ENCODE measurements at regions not wholly inside any gene's neighbourhood (a gene's known extent, or its start where the extent isn't known, plus 50 kb on each side); places are given as distances from the start of the nearest gene placed in this dataset.

DNA sequence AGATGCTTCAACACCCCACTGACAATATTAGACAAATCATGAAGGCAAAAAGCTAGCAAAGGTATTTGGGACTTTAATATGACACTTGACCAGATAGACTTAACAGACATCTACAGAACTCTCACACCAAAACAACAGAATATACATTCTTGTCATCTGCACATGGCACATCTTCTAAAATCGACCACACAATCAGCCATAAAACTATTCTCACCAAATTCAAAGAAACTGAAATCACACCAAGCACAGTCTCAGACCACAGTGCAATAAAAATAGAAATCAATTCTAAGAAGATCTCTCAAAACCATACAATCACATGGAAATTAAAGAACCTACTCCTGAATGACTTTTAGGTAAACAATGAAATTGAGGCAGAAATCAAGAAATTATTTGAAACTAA, 340.8 kb downstream of the PPP1R2C start:
- ChIA-PET CTCF (no interaction called here), POLR2A (no interaction called here)
- no peak for DNase-seq (ENCODE audit: extremely low spot score)
- no peak for TF ChIP-seq NFRKB (IDR thresholded peaks at IDR 0.05)
- no peak for TF ChIP-seq ARNT (IDR thresholded peaks at IDR 0.05)
- no peak for TF ChIP-seq TARDBP (IDR thresholded peaks at IDR 0.05)

DNA sequence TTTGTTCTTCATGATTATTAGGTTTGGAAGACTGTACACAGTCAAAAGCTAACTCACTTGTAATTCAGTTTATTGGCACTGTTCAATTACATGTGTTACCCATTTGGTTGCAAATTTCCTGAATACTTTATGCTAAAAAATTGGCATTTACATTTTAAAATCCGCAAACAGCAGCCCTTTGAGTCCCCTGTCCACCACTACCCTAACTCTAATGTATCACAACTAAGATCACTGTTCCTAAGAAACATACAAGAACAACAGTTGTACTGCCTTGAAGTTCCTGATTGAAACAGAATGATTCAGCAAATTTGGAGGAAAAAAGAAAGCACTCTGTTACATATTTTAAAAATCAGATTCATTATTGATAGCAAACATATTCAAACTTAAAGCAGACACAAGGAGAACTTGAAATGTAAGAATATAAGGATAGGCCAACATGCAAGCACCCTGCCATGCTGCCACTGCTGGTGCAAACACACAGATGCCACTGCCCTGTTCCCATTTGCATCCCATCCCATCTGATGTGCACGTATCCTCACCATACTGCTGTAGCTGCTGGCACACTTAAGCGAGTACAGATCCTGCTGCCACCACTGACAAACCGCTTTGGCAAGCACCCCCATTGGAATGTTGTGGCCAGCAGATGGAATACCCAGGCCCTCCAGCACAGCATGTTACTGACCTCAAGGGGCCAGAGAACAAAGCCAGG, 343.4 kb downstream of the PPP1R2C start:
- TF ChIP-seq FOXA1 (IDR thresholded peaks at IDR 0.05) (no peak), ZNF384 (IDR thresholded peaks at IDR 0.05) (no peak), HDGF (IDR thresholded peaks at IDR 0.05; ENCODE audit: borderline replicate concordance) (no peak), ELF4 (IDR thresholded peaks at IDR 0.05) (no peak), BHLHE40 (IDR thresholded peaks at IDR 0.05; ENCODE audit: borderline replicate concordance) (no peak)
- DNase-seq (ENCODE audit: extremely low spot score): no peak
- POLR2A ChIA-PET: no interaction called here
- CTCF ChIA-PET: no interaction called here

DNA sequence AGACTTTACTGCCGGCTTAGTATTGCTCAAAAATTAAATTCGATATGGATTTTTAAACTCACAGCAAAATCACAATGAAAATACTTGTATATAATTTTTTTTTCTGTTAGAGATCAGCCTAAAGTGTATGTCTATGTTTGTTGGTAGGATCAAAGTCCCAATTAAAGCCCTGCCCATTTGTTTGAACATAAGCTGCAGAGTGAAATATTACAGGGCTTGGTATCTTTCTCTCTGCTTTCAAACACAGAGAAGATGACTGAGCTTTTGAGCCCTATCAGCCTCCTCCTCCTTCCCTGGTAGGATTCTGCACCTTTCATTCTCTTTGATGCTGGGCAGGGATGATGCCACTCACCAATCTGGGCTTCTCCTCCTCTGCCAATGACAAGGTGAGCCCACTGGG, 345.4 kb downstream of the PPP1R2C start:
- CTCF ChIA-PET: no interaction called here
- TF ChIP-seq ZNF384 (IDR thresholded peaks at IDR 0.05) (no peak), NFRKB (IDR thresholded peaks at IDR 0.05) (no peak), TARDBP (IDR thresholded peaks at IDR 0.05) (no peak), ARNT (IDR thresholded peaks at IDR 0.05) (no peak), BHLHE40 (IDR thresholded peaks at IDR 0.05; ENCODE audit: borderline replicate concordance) (no peak), LEF1 (IDR thresholded peaks at IDR 0.05; ENCODE audit: borderline replicate concordance) (no peak), SP1 (IDR thresholded peaks at IDR 0.05) (no peak), L3MBTL2 (conservative IDR thresholded peaks at IDR 0.05) (no peak), FOXM1 (IDR thresholded peaks at IDR 0.05; ENCODE audit: borderline replicate concordance) (no peak), HDGF (IDR thresholded peaks at IDR 0.05; ENCODE audit: borderline replicate concordance) (no peak), FOXA1 (IDR thresholded peaks at IDR 0.05) (no peak), SUZ12 (IDR thresholded peaks at IDR 0.05) (no peak)
- no peak for DNase-seq (ENCODE audit: extremely low spot score)
- POLR2A ChIA-PET: no interaction called here

DNA sequence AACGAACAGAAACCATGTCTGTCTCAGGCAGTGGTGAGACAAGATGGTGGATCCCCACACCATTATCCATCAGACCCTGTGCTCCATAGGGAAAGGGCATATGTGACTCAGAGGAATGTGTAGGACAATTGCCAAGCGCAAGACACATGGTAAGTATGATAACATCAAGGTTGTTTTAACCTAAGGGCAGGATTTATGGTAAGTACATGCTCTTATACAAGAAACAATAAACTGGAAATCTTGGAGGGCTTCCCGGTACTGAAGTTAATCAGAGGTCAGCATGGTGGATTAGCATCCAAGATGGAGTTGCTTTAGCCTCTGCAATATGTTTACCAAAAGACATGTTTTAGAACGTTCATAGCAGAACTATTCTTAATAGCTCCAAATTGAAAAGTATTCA, 355.0 kb downstream of the PPP1R2C start:
- ChIA-PET CTCF (no interaction called here), POLR2A (no interaction called here)
- DNase-seq (ENCODE audit: extremely low spot score): no peak
- TF ChIP-seq LEF1 (IDR thresholded peaks at IDR 0.05; ENCODE audit: borderline replicate concordance) (no peak), BHLHE40 (IDR thresholded peaks at IDR 0.05; ENCODE audit: borderline replicate concordance) (no peak), ZNF384 (IDR thresholded peaks at IDR 0.05) (no peak)

DNA sequence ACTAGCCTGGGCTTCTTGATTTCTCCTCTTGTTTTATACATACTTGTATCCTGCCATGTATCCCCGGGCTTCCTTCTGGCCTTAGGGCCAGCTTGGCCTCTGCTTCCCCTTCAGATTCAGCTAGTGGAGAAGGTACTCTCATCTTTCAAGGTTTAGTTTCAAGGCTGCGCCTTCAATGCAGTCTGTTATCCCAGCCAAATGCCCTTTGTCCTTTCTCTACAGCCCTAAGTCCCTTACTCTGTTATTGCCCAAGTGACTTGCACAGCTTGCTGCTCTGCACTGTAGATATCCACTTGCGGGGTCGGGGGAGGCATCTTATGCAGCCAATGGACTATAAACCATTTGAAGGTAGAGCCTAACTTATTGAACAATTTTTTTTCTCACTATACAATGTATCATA, 357.5 kb downstream of the PPP1R2C start:
- POLR2A ChIA-PET: no interaction called here
- CTCF ChIA-PET: no interaction called here
- TF ChIP-seq NFRKB (IDR thresholded peaks at IDR 0.05) (no peak), L3MBTL2 (conservative IDR thresholded peaks at IDR 0.05) (no peak), TARDBP (IDR thresholded peaks at IDR 0.05) (no peak), ELF4 (IDR thresholded peaks at IDR 0.05) (no peak), LEF1 (IDR thresholded peaks at IDR 0.05; ENCODE audit: borderline replicate concordance) (no peak), ZNF384 (IDR thresholded peaks at IDR 0.05) (no peak), FOXA1 (IDR thresholded peaks at IDR 0.05) (no peak)
- DNase-seq (ENCODE audit: extremely low spot score): no peak

DNA sequence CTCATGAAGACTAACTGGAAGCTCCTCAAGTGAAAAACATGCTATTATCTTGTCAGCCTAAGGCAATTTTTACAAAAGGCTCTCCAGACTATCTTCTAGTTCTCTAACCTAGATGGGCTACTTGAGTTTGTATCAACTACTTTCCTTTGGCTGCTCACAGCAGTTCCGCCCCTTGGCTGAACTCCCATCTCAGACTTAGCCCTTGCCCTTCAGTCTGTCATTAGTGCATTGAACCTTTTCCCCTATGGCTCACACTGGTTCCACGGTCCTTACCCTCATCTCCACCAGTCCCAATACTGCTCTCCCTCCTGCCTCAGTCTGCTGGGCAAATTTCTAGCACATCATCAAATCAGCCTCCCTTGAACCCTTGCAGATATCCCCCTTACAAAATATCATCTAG, 362.3 kb downstream of the PPP1R2C start:
- no peak for DNase-seq (ENCODE audit: extremely low spot score)
- CTCF ChIA-PET: no interaction called here
- TF ChIP-seq, protein P1, sequence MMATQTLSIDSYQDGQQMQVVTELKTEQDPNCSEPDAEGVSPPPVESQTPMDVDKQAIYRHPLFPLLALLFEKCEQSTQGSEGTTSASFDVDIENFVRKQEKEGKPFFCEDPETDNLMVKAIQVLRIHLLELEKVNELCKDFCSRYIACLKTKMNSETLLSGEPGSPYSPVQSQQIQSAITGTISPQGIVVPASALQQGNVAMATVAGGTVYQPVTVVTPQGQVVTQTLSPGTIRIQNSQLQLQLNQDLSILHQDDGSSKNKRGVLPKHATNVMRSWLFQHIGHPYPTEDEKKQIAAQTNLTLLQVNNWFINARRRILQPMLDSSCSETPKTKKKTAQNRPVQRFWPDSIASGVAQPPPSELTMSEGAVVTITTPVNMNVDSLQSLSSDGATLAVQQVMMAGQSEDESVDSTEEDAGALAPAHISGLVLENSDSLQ (IDR thresholded peaks at IDR 0.05): no peak
- TF ChIP-seq ZNF384 (IDR thresholded peaks at IDR 0.05) (no peak), FOXM1 (IDR thresholded peaks at IDR 0.05; ENCODE audit: borderline replicate concordance) (no peak), ELF4 (IDR thresholded peaks at IDR 0.05) (no peak), CTBP1 (IDR thresholded peaks at IDR 0.05; ENCODE audit: borderline replicate concordance) (no peak), SUZ12 (IDR thresholded peaks at IDR 0.05) (no peak), HDGF (IDR thresholded peaks at IDR 0.05; ENCODE audit: borderline replicate concordance) (no peak)
- POLR2A ChIA-PET: no interaction called here

DNA sequence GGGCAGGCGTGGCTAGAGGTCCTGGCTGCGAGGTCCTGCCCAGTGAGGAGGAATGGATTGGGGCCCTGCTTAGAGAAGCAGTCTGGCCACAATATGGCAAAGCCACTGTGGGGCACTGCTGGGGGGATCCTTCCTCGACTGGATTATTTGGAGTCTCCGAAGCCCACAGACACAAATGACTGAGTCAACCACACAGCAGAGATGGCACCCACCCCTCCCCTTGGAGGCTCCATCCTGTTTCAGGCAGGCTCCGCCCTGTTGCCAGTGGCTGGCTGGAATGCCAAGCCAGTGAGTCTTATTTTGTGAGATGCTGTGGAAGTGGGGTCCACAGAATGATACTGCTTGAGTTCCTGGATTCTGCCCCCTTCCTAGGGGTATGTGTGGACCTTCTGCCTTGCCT, 363.9 kb downstream of the PPP1R2C start:
- POLR2A ChIA-PET: no interaction called here
- no peak for DNase-seq (ENCODE audit: extremely low spot score)
- CTCF ChIA-PET: no interaction called here
- TF ChIP-seq FOXK2 (IDR thresholded peaks at IDR 0.05): no peak
- no peak for TF ChIP-seq ELF4 (IDR thresholded peaks at IDR 0.05)

DNA sequence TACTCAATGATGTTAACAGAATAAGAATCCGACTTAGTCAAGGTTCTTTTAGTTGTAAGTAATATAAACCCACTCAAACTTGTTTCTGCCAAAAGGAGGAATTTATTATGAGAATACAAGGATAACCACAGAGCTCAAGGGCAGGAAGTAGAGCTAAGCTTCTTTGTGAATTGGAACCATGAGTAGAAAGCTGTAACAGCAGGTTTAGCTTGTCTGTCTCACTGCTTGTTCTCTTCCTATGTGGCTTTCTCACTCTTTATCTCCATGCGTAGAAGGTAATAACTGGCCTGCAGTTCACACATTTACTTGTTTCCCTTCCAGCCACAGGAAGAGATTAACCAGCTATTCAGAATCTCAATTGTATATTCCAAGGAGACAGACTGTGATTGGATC, 378.3 kb downstream of the PPP1R2C start:
- TF ChIP-seq FOXA1 (IDR thresholded peaks at IDR 0.05): no peak
- TF ChIP-seq BHLHE40 (IDR thresholded peaks at IDR 0.05; ENCODE audit: borderline replicate concordance): no peak
- no peak for TF ChIP-seq TARDBP (IDR thresholded peaks at IDR 0.05)
- ChIA-PET CTCF (no interaction called here), POLR2A (no interaction called here)
- DNase-seq (ENCODE audit: extremely low spot score): no peak

DNA sequence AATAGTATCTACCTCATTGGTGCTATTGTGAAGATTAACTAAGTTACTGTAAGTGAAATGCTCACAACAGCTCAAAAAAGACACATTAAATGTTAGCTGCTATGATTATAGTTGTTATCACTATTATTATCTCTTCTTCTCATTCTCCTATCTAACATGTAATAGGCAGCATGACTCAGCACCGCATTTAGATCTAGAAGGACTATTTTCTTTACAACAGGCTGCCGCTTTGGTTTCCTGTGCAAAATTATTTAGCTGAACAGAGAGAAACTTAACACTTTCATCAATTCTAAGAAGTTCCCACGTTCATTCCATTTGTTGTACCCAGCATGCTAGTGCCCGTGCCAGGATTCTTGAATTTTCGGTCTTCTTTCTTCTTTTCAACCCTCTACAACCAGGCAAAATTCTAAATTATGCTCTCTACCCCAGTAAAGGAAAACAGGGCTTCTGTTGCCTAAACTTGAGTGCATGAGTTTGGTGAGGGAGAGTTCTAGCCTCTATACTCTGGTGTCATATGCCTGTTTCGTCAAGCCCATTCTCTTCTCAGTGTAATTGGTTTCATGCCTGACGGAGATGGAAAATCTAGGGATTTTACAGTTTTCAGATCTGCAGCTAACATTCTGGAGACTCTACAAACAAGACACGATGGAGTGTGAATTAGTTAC, 378.9 kb downstream of the PPP1R2C start:
- ChIA-PET POLR2A (no interaction called here), CTCF (interaction anchor here (0.7 kb wide), 1 partner anchor 297 kb away, joined by 4 read pairs; no protein-coding TSS in a partner anchor)
- no peak for TF ChIP-seq TARDBP (IDR thresholded peaks at IDR 0.05)
- no peak for DNase-seq (ENCODE audit: extremely low spot score)

All from HEK293T (cell line).